ENCODE measurements at regions not wholly inside any gene's neighbourhood (a gene's known extent, or its start where the extent isn't known, plus 50 kb on each side); places are given as distances from the start of the nearest gene placed in this dataset.

- no peak for TF ChIP-seq CTCF (IDR thresholded peaks at IDR 0.05)
- no peak for TF ChIP-seq EZH2 (IDR thresholded peaks at IDR 0.05; ENCODE audit: borderline replicate concordance, insufficient read depth, low read depth, low read length, poor library complexity, severe bottlenecking)
- Mint-ChIP-seq H3K9me3 (ENCODE audit: insufficient read depth) (no peaks in the 10 kb centered on the region), H3K27me3 (no peaks in the 10 kb centered on the region), H3K4me3 (no peak overlapping the region), H3K27ac (no peak overlapping the region), H3K4me1 (no peaks in the 10 kb centered on the region)
- Histone ChIP-seq H3K4me2 (replicated peaks; ENCODE audit: low read depth, low read length, poor library complexity, severe bottlenecking) (no peak overlapping the region), H3K4me3 (ENCODE audit: control extremely low read depth in 1 of 5, extremely low read depth in 1 of 5, insufficient read depth in 1 of 5, low read depth in 2 of 5, low read length in 4 of 5) (no peak overlapping the region), H3K27ac (ENCODE audit: low read length in 2 of 2) (no peak overlapping the region), H3K9me3 (ENCODE audit: control extremely low read depth in 1 of 3, control insufficient read depth in 2 of 3, insufficient read depth in 1 of 3, low read length in 2 of 3) (no peaks in the 10 kb centered on the region), H2AFZ (ENCODE audit: insufficient read depth, low read depth, low read length, poor library complexity, severe bottlenecking) (no peak overlapping the region), H3K79me2 (ENCODE audit: control insufficient read depth, insufficient read depth, low read length) (no peaks in the 10 kb centered on the region), H4K20me1 (ENCODE audit: control insufficient read depth, insufficient read depth, low read length, poor library complexity, severe bottlenecking) (no peaks in the 10 kb centered on the region), H3K4me1 (ENCODE audit: control insufficient read depth in 2 of 2, insufficient read depth in 2 of 2, low read length in 2 of 2) (no peaks in the 10 kb centered on the region), H3K27me3 (replicated peaks in 1 of 4; ENCODE audit: control extremely low read depth in 1 of 4, control insufficient read depth in 3 of 4, insufficient read depth in 4 of 4, low read length in 3 of 4) (no peaks in the 10 kb centered on the region), H3K36me3 (replicated peaks in 1 of 2; ENCODE audit: control extremely low read depth in 1 of 2, control insufficient read depth in 1 of 2, extremely low read depth in 1 of 2, insufficient read depth in 2 of 2, low read length in 1 of 2) (no peaks in the 10 kb centered on the region), H3K9ac (ENCODE audit: low read length) (no peak overlapping the region)
- ATAC-seq (ENCODE audit: low read depth) (no peak), DNase-seq (no peak)
- WGBS (ENCODE audit: insufficient coverage): no CpG with 5 or more reads among the region's 3 CpGs
- CTCF ChIA-PET: no interaction called here
- POLR2A ChIA-PET: no interaction called here
- intact Hi-C loops (cut with micrococcal nuclease): no loop called here
Measured at GRCh38 chr5:57817924-57818323, 335.3 kb upstream of the ACTBL2 start.

GRCh38 chr5:57817001-57817453, 334.4 kb upstream of the ACTBL2 start:
- no peaks in the 10 kb centered on the region for H3K9me3 Mint-ChIP-seq (ENCODE audit: insufficient read depth)
- CTCF ChIA-PET: no interaction called here

More at GRCh38 chr5:57817001-57817453, 334.4 kb upstream of the ACTBL2 start:
- Histone ChIP-seq H3K27ac (ENCODE audit: low read length in 2 of 2) (no peak overlapping the region), H3K4me1 (ENCODE audit: control insufficient read depth in 2 of 2, insufficient read depth in 2 of 2, low read length in 2 of 2) (no peaks in the 10 kb centered on the region), H3K27me3 (replicated peaks in 1 of 4; ENCODE audit: control extremely low read depth in 1 of 4, control insufficient read depth in 3 of 4, insufficient read depth in 4 of 4, low read length in 3 of 4) (no peaks in the 10 kb centered on the region), H3K4me2 (replicated peaks; ENCODE audit: low read depth, low read length, poor library complexity, severe bottlenecking) (no peak overlapping the region), H3K36me3 (replicated peaks in 1 of 2; ENCODE audit: control extremely low read depth in 1 of 2, control insufficient read depth in 1 of 2, extremely low read depth in 1 of 2, insufficient read depth in 2 of 2, low read length in 1 of 2) (no peaks in the 10 kb centered on the region), H3K9ac (ENCODE audit: low read length) (no peak overlapping the region), H3K79me2 (ENCODE audit: control insufficient read depth, insufficient read depth, low read length) (no peaks in the 10 kb centered on the region), H3K9me3 (ENCODE audit: control extremely low read depth in 1 of 3, control insufficient read depth in 2 of 3, insufficient read depth in 1 of 3, low read length in 2 of 3) (no peaks in the 10 kb centered on the region), H2AFZ (ENCODE audit: insufficient read depth, low read depth, low read length, poor library complexity, severe bottlenecking) (no peak overlapping the region), H3K4me3 (ENCODE audit: control extremely low read depth in 1 of 5, extremely low read depth in 1 of 5, insufficient read depth in 1 of 5, low read depth in 2 of 5, low read length in 4 of 5) (no peak overlapping the region), H4K20me1 (ENCODE audit: control insufficient read depth, insufficient read depth, low read length, poor library complexity, severe bottlenecking) (no peaks in the 10 kb centered on the region)
- no peaks in the 10 kb centered on the region for H3K4me1 Mint-ChIP-seq
- no peak overlapping the region for H3K27ac Mint-ChIP-seq
- ATAC-seq (ENCODE audit: low read depth) (no peak), DNase-seq (no peak)
- WGBS (ENCODE audit: insufficient coverage): 100% methylated on average over 1 of the region's 2 CpGs
- no peak overlapping the region for H3K4me3 Mint-ChIP-seq
- POLR2A ChIA-PET: no interaction called here
- no peaks in the 10 kb centered on the region for H3K27me3 Mint-ChIP-seq
- TF ChIP-seq EZH2 (IDR thresholded peaks at IDR 0.05; ENCODE audit: borderline replicate concordance, insufficient read depth, low read depth, low read length, poor library complexity, severe bottlenecking) (no peak), CTCF (IDR thresholded peaks at IDR 0.05) (no peak)
- intact Hi-C loops (cut with micrococcal nuclease): no loop called here
